D341Med (cell line): ENCODE measurements at regions not wholly inside any gene's neighbourhood (a gene's known extent, or its start where the extent isn't known, plus 50 kb on each side); places are given as distances from the start of the nearest gene placed in this dataset.
"Not testable (repeated sequence)": the region's sequence is repeated elsewhere in the genome, so short reads cannot be mapped to it uniquely, and the experiment has no call there.

ENCODE experiments used
- DNase-seq: peaks from one replicate; pipeline ENCODE4 v3.0.0; 2012; ENCODE audit warnings: low spot score

GRCh38 chr2:62330959-62331358 lies 135.0 kb downstream of the B3GNT2 start:
- DNase-seq, result no peak

- no peak for DNase-seq
These were observed 133.9 kb downstream of the B3GNT2 start for GRCh38 chr2:62329797-62330196.

DNA sequence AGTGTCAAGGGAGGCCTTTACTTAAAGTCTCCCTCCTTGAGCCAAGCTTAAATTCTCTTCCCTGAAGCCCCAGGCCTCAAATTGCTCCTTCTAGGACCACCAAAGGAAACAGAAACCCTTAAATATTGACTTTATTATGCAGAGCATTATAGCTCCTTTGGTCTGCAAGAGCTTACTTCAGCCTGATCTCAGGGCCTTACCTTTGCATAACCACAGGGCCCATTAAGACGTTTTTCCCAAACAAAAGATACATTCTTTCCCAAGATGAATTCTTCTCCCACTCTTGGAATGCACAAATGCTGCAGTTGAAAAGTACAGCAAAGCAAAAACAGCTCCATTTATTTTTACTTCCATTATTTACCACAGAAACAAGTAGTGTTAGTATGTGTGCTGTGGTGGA lies 130.8 kb downstream of the B3GNT2 start:
- DNase-seq, result no peak

- no peak for DNase-seq
These were observed 129.5 kb downstream of the B3GNT2 start for GRCh38 chr2:62325398-62325797.

DNA sequence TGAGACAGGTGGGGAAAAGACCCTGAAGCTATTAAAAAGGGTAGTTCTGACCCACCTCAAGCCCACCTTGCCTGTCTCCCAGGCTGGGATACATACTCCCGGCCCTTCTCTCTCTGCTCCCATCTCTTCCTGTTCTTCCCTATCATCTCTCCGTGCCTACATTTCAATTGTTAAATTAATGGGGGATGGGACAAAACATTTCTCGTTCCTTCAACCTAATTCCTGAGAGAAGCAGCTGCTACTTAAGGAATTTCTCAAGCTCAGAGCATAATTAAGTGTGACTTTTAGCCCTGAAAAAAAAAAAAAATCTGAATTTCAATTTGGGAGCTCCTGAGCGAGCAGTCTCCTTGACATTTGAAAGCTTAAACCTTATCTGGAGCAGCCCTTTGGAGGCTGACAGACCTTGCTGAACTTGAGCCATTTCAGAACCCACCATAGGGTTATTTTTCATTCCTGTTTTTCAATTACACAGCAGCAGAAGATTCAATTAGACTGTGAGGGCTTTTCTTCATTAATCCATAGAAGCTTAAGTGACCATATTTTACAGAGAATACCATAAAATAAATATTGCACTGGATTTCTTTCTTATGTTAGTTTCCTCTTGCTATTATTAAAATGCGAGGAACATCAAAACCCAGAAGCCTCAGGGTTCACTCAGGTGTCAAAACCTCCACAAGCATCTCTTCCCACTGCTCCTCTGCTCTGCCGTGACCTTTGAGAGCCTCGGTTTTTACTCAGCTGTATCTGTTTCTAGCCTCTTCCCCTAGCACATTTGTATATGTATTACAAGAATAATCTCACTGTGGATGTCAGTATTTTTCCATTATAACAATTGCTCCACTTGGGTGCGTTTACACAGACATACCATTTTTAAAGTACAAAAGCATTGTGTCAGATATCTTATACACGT lies 125.7 kb downstream of the B3GNT2 start:
- DNase-seq, result no peak

GRCh38 chr2:62320657-62321357 lies 124.9 kb downstream of the B3GNT2 start:
- DNase-seq, result no peak

DNA sequence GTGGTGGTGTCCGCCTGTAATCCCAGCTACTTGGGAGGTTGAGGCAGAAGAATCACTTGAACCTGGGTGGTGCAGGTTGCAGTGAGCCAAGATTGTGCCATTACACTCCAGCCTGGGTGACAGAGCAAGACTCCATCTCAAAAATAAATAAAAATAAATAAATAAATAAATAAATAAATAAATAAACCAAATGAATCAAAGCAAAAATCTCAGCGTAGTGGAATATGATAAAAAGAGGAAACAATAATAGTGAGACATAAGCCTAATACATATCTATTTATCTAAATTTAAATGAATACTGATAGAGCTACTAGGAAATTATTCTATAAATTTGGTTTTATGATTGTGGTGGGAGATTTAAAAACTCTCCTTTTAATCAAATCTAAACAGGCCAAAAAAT lies 124.2 kb downstream of the B3GNT2 start:
- not testable (repeated sequence) for DNase-seq

DNA sequence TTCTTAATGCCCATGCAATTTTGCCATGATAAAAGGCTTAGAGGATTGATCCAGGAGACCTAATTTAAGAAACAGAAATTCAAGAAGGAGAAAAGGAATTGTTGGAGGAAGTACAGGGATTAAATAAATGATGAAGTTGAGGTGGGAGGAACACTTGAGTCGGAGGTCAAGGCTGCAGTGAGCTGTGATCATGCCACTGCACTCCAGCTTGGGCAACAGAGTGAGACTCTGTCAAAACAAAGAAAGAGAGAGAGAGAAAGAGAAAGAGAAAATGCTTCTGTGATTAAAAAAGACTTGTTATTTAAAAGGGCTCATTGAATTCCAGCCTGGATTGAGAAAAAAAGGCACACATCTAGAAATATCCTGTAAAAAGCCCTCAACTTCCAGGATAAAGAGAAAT lies 123.2 kb downstream of the B3GNT2 start:
- DNase-seq, result no peak

GRCh38 chr2:62315476-62315875 lies 119.6 kb downstream of the B3GNT2 start:
- no peak for DNase-seq

DNA sequence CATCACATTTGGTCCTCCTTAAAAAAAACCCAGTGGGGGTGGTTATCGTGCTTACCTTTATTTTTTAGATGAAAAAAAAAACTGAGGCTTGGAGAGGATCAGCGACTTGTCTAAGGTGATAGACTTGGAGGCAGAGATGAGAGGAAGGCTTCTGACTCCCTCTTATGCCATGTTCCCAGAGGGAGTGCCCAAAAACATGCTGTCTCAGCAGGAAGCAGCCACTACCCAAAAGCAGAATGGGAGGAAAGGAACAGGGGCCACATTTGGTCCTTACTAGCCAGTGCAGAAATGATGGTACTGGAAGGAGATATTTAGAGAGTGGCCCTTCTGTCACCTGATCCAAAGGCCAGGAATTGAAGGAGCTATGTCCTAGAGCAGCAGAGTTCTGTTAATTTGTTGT lies 118.4 kb downstream of the B3GNT2 start:
- no peak for DNase-seq

- no peak for DNase-seq
These were observed 117.7 kb downstream of the B3GNT2 start for GRCh38 chr2:62313449-62314227.

DNA sequence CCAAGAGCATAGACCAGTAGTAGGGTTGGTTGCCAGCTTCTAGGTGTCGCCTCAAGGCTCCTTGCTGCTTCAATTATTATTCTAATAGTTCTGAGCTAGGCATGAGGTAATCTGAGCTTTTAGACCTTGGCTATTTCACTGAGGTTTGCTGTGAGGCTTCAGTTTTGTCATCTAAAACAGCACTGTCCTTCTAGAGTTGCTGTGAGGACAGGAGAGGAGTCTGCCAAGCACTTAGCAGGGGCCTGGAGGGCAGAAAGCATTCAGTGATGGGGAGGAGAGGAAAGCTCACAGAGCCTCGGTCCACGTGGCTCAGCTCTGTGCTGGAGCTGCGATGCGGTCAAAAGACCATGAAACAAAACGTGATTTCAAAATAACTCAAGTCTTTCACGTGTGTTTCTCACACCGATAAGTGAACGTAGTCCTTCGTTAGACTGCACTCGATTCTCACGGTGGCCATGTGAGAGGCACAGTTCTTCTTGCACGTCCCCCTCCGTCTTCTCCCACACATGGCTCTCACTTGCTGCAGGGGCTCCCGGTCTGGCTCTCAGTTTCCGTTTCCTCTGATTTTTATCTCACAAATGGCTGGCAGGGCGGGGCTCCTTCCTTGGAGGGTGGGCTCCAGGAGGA lies 113.7 kb downstream of the B3GNT2 start:
- no peak for DNase-seq

DNA sequence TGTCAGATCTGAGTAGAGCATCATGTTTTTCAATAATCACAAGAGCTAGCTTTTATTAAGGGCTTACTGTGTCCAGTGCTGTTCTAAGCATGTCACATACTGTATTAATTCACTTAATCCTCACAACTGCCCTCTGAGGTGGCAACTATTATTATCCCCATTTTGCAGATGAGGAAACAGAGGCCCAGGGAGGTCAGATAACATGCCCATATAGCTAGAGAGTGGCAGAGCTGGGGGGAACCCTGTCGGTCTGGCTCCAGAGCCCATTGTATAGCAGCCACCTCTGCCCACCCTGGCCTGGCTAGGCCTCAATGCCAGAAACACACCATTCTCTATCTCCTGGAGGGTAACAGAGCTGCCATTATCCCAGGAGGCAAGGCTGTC lies 113.2 kb downstream of the B3GNT2 start:
- no peak for DNase-seq

- DNase-seq, result no peak
These were observed 111.8 kb downstream of the B3GNT2 start for GRCh38 chr2:62307469-62308389.

- DNase-seq, result no peak
These were observed 111.0 kb downstream of the B3GNT2 start for GRCh38 chr2:62306751-62307468.

DNA sequence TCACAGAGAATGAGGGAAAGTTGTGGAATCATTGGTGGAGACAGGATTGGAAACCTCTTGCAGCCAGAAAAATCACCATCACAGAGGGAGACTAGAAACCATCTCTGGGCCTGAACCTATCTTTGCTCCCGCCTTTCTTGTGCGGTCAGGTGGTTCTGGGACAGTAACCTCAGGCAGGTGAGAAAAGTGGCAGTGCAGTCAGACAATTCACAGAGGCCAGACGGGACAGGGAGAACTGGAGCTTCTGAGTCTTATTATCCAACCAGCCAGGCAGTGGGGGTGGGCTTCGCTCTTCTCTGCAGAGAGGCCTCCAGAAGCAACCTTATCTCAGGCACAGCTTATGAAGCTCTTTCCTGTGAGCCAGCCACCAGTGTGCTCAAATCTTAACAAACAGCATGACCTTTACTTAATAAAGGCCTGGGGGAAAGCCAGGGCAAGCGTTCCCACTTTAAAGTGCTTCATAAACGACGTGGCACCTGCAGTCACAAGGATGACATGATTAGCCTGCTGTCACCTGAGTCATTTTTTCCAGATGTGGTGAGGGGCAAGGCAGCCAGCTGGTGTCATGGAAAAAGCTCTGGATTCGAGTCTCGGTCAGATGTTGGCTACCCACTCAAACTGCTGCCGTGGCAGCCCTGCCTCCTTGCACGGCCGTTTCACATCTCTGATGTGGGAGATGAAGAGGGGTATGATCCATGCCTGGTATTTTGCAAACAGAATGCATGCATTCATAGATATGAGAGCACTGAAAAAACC lies 109.7 kb downstream of the B3GNT2 start:
- DNase-seq, result no peak

DNA sequence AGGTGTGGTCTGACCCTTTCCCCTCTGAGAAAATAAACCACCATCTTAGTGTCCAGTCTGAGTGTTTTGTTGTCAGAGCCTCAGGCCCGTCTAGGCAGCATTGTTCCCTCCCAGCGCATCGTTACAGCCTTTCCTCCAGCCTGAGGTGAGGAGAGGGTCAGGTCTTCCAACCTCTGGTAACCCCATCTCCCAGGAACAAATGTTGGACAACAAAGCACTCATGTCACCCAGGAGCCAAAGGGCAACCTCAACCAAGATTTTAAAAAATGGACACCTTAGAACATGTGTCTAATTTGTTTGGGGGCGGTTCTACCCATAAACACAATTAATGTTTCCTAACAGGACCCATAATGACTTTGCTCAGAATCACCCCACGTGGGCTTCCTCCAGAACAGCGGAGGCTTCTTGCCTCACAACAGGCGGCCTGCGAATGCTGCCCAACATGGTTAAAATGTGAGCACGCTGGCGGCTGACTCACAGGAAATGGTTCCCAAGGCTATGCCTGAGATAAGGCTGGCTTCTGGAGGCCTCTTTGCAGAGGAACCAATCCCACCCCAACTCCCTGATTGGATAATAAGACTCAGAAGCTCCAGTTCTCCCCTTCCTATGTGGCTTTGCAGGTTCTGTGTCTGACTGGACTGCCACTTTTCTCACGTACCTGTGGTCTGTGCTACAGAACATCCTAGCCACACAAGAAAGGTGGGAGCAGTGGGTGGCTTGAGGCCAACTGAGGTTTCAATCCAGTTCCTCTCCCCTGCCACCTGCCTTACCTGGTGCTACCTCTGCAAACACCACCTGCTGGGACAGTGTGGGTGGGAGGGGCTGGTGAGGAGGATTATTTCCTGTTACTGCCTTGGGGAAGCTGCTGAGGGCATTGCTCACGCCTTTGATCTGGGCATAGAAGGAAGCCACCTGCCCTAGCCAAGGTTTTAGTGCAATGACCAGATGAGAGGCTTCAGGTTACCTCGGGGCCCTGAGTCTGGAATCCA lies 108.8 kb downstream of the B3GNT2 start:
- no peak for DNase-seq

DNA sequence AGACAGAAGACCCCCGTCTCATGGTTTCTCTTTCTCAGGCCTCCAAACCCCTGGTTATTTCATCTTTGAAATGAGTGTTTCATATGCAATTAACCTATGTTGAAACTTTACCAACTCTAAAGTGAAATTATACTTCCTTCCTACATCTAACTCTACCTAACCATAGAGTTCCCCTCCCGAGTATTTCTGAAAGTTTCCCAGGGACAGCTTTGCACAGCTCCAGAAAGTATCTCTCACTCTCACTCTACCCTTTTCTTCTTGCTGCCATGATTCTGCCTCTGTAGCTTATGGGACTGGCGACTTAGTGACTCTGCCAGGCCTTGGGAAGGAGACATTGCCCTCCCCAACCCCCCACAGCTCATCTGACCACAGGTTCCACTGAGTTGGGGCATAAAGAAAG lies 107.9 kb downstream of the B3GNT2 start:
- no peak for DNase-seq
